Right atrium auricular region (tissue), 2 donors: ENCODE measurements at regions not wholly inside any gene's neighbourhood (a gene's known extent, or its start where the extent isn't known, plus 50 kb on each side); places are given as distances from the start of the nearest gene placed in this dataset.

Experiments used
- DNase-seq: peaks from one replicate; pipeline ENCODE4 v3.0.0-alpha.2; 2019; ENCODE audit warnings: low spot score
- H3K27ac ChIP-seq, 2 donors: fragments of 200-600 bp; sonication (generic); 1 replicate in 1 of 2; 2 replicates in 1 of 2; pipeline ENCODE4 v1.5.1; 2016 to 2019
- H3K27me3 ChIP-seq, 2 donors: fragments of 200-600 bp; sonication (generic); one replicate each; pipeline versions ENCODE4 v1.5.1 to v1.6.0; 2017 to 2019
- H3K36me3 ChIP-seq: fragments of 200-600 bp; sonication (generic); one replicate; pipeline ENCODE4 v1.5.1; 2016
- H3K4me1 ChIP-seq, 2 donors: fragments of 200-600 bp; sonication (generic); one replicate each; pipeline versions ENCODE4 v1.5.1 to v1.6.0; 2017 to 2019
- H3K4me3 ChIP-seq, 2 donors: fragments of 200-600 bp; sonication (generic); 1 replicate in 1 of 2; 2 replicates in 1 of 2; pipeline ENCODE4 v1.5.1; 2017 to 2019; ENCODE audit warnings: mild to moderate bottlenecking in 1 of 2, moderate library complexity in 1 of 2
- H3K9me3 ChIP-seq, 2 donors: fragments of 200-600 bp; sonication (generic); one replicate each; pipeline ENCODE4 v1.5.1; 2019
- CTCF ChIP-seq, 2 donors: fragments of 200-600 bp; sonication (generic); IDR thresholded peaks; one replicate each; pipeline ENCODE4 v1.5.1; 2019; ENCODE audit warnings: antibody characterized with exemption in 2 of 2

- H3K27ac ChIP-seq = no peak overlapping the region
- no peak overlapping the region for H3K4me3 ChIP-seq
- TF ChIP-seq CTCF (IDR thresholded peaks at IDR 0.05) = no peak
- no peak for DNase-seq
- no peaks in the 10 kb centered on the region for H3K27me3 ChIP-seq
- no peaks in the 10 kb centered on the region for H3K4me1 ChIP-seq
- no peaks in the 10 kb centered on the region for H3K36me3 ChIP-seq
- H3K9me3 ChIP-seq = no peaks in the 10 kb centered on the region
These were observed 194.4 kb downstream of the IZUMO3 start for GRCh38 chr9:24351258-24351657.

- Histone ChIP-seq H3K27ac (no peak overlapping the region), H3K36me3 (no peaks in the 10 kb centered on the region), H3K4me3 (no peak overlapping the region), H3K27me3 (no peaks in the 10 kb centered on the region), H3K4me1 (no peaks in the 10 kb centered on the region), H3K9me3 (no peaks in the 10 kb centered on the region)
- DNase-seq = no peak
- TF ChIP-seq CTCF (IDR thresholded peaks at IDR 0.05) = no peak
These were observed 203.2 kb downstream of the IZUMO3 start for GRCh38 chr9:24342457-24342856.

- TF ChIP-seq CTCF (IDR thresholded peaks at IDR 0.05) = no peak
- Histone ChIP-seq H3K9me3 (no peaks in the 10 kb centered on the region), H3K27ac (no peak overlapping the region), H3K4me1 (no peaks in the 10 kb centered on the region), H3K36me3 (no peaks in the 10 kb centered on the region), H3K27me3 (no peaks in the 10 kb centered on the region), H3K4me3 (no peak overlapping the region)
- no peak for DNase-seq
These were observed 212.1 kb downstream of the IZUMO3 start for GRCh38 chr9:24333629-24334028.

- H3K4me1 ChIP-seq = no peaks in the 10 kb centered on the region
- TF ChIP-seq CTCF (IDR thresholded peaks at IDR 0.05) = no peak
- H3K27me3 ChIP-seq = no peaks in the 10 kb centered on the region
- H3K27ac ChIP-seq = no peak overlapping the region
- no peaks in the 10 kb centered on the region for H3K36me3 ChIP-seq
- DNase-seq = no peak
- H3K4me3 ChIP-seq = no peak overlapping the region
- H3K9me3 ChIP-seq = peaks cover 0 to 15% of the 10 kb centered on the region in 2 donors
These were observed 246.8 kb downstream of the IZUMO3 start for GRCh38 chr9:24298912-24299311.

GRCh38 chr9:24297931-24298330 is 247.8 kb downstream of the IZUMO3 start:
- H3K27me3 ChIP-seq = no peaks in the 10 kb centered on the region
- no peak for DNase-seq
- peaks cover 0 to 12% of the 10 kb centered on the region in 2 donors for H3K9me3 ChIP-seq
- H3K27ac ChIP-seq = no peak overlapping the region
- no peak for TF ChIP-seq CTCF (IDR thresholded peaks at IDR 0.05)
- H3K4me1 ChIP-seq = no peaks in the 10 kb centered on the region
- H3K36me3 ChIP-seq = no peaks in the 10 kb centered on the region
- no peak overlapping the region for H3K4me3 ChIP-seq

GRCh38 chr9:24296124-24296523 is 249.6 kb downstream of the IZUMO3 start:
- no peak for TF ChIP-seq CTCF (IDR thresholded peaks at IDR 0.05)
- Histone ChIP-seq H3K27ac (no peak overlapping the region), H3K4me1 (no peaks in the 10 kb centered on the region), H3K27me3 (no peaks in the 10 kb centered on the region), H3K4me3 (no peak overlapping the region), H3K36me3 (no peaks in the 10 kb centered on the region), H3K9me3 (no peaks in the 10 kb centered on the region)
- DNase-seq = no peak
